Keratinocyte (primary cell): ENCODE measurements at regions not wholly inside any gene's neighbourhood (a gene's known extent, or its start where the extent isn't known, plus 50 kb on each side); places are given as distances from the start of the nearest gene placed in this dataset.

Experiments used
- CTCF ChIP-seq, 3 experiments: IDR thresholded peaks in 1 of 3; conservative IDR thresholded peaks in 1 of 3; optimal IDR thresholded peaks in 1 of 3; 2 replicates in 2 of 3; 3 replicates in 1 of 3; pipeline versions ENCODE3 to v1.5.1; 2011; ENCODE audit warnings: low read length in 3 of 3, mild to moderate bottlenecking in 3 of 3, moderate library complexity in 2 of 3, control low read depth in 1 of 3, inconsistent platforms in 1 of 3; ENCODE audit not compliant: insufficient read depth in 2 of 3; ENCODE audit errors: extremely low read depth in 1 of 3
- EZH2 ChIP-seq: IDR thresholded peaks from one replicate; pipeline ENCODE4 v1.6.1; 2012; ENCODE audit warnings: inconsistent platforms, mild to moderate bottlenecking, low read length, moderate library complexity

- TF ChIP-seq CTCF (optimal IDR thresholded peaks at IDR 0.05 in 1 of 3, IDR thresholded peaks at IDR 0.05 in 1 of 3, conservative IDR thresholded peaks at IDR 0.05 in 1 of 3; ENCODE audit: extremely low read depth in 1 of 3, insufficient read depth in 2 of 3, low read length in 3 of 3), result no peak
- no peak for TF ChIP-seq EZH2
These were observed 274.3 kb downstream of the AUH start for GRCh38 chr9:91087462-91087759.
